GM19397 (cell line): ENCODE measurements at regions not wholly inside any gene's neighbourhood (a gene's known extent, or its start where the extent isn't known, plus 50 kb on each side); places are given as distances from the start of the nearest gene placed in this dataset.
"Not testable (repeated sequence)": the region's sequence is repeated elsewhere in the genome, so short reads cannot be mapped to it uniquely, and the experiment has no call there.

Experiments
- ATAC-seq: cut with Tn5 transposase; IDR thresholded peaks from one replicate; pipeline ENCODE4 v1.9.1; 2021; ENCODE audit warnings: mild to moderate bottlenecking, moderate library complexity; ENCODE audit not compliant: unreplicated experiment

GRCh38 chr6:26795474-26796307, 136.1 kb upstream of the ZNF322 start:
- not testable (repeated sequence) for ATAC-seq

GRCh38 chr6:26799903-26800633, 140.5 kb upstream of the ZNF322 start:
- ATAC-seq: not testable (repeated sequence)

- ATAC-seq: not testable (repeated sequence)
These were observed 144.2 kb upstream of the ZNF322 start for GRCh38 chr6:26803762-26804161.

- not testable (repeated sequence) for ATAC-seq
These were observed 152.1 kb upstream of the ZNF322 start for GRCh38 chr6:26811486-26812116.

GRCh38 chr6:26818640-26819225, 159.2 kb upstream of the ZNF322 start:
- not testable (repeated sequence) for ATAC-seq

- not testable (repeated sequence) for ATAC-seq
These were observed 168.4 kb upstream of the ZNF322 start for GRCh38 chr6:26827965-26828364.

GRCh38 chr6:26829480-26829879, 169.9 kb upstream of the ZNF322 start:
- ATAC-seq: not testable (repeated sequence)

GRCh38 chr6:26830992-26831391, 171.4 kb upstream of the ZNF322 start:
- ATAC-seq: not testable (repeated sequence)

- ATAC-seq: not testable (repeated sequence)
These were observed 176.2 kb upstream of the ZNF322 start for GRCh38 chr6:26835707-26836106.

- not testable (repeated sequence) for ATAC-seq
These were observed 177.1 kb upstream of the ZNF322 start for GRCh38 chr6:26836657-26837056.

GRCh38 chr6:26844823-26845222, 185.3 kb upstream of the ZNF322 start:
- not testable (repeated sequence) for ATAC-seq

GRCh38 chr6:26857289-26857688, 197.7 kb upstream of the ZNF322 start:
- not testable (repeated sequence) for ATAC-seq

- not testable (repeated sequence) for ATAC-seq
These were observed 199.7 kb upstream of the ZNF322 start for GRCh38 chr6:26859067-26859770.

- not testable (repeated sequence) for ATAC-seq
These were observed 200.2 kb upstream of the ZNF322 start for GRCh38 chr6:26859771-26860163.

- ATAC-seq: not testable (repeated sequence)
These were observed 202.4 kb upstream of the ZNF322 start for GRCh38 chr6:26861913-26862312.

GRCh38 chr6:26863641-26864040, 204.1 kb upstream of the ZNF322 start:
- ATAC-seq: not testable (repeated sequence)

GRCh38 chr6:26898785-26899184, 239.2 kb upstream of the ZNF322 start:
- not testable (repeated sequence) for ATAC-seq

- ATAC-seq: not testable (repeated sequence)
These were observed 264.7 kb upstream of the ZNF322 start for GRCh38 chr6:26924206-26924605.

- not testable (repeated sequence) for ATAC-seq
These were observed 268.6 kb upstream of the ZNF322 start for GRCh38 chr6:26928190-26928589.

GRCh38 chr6:26937258-26937657, 277.7 kb upstream of the ZNF322 start:
- ATAC-seq: not testable (repeated sequence)
